Tibial nerve (tissue), 4 donors: ENCODE measurements at regions not wholly inside any gene's neighbourhood (a gene's known extent, or its start where the extent isn't known, plus 50 kb on each side); places are given as distances from the start of the nearest gene placed in this dataset.

Experiments used
- EP300 ChIP-seq, 2 donors: sonication (generic); formaldehyde crosslinking; IDR thresholded peaks; one replicate each; pipeline ENCODE4 v1.6.1; 2017; ENCODE audit warnings: antibody characterized with exemption in 2 of 2, mild to moderate bottlenecking in 1 of 2
- TF ChIP-seq, protein P1 (sequence below), 5 experiments: fragments of 200-600 bp in 3 of 5; fragments of 450-650 bp in 2 of 5; sonication (generic) in 3 of 5; IDR thresholded peaks; one replicate each; pipeline ENCODE4 v1.5.1; 2016 to 2019; ENCODE audit warnings: antibody characterized with exemption in 5 of 5, mild to moderate bottlenecking in 3 of 5, moderate library complexity in 2 of 5

DNA sequence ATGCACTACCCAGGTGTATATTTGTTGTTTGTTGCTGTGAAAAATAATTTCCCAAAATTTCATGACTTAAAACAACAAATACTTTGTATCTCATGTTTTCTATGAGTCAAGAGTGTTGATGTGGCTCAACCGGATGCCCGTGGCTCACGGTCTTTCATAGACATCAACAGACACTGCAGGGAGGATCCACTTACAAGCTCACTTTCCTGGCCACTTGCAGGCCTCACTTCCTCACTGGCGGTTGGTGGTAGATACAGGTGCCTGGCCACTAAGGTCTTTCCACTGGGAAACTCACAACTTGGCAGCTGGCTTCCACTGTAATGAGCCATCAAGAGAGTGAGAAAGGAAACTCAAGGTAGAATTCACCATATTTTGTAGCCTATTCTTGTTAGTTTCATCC, 662.9 kb downstream of the IRS1 start:
- no peak for TF ChIP-seq EP300 (IDR thresholded peaks at IDR 0.05)
- TF ChIP-seq, protein P1, sequence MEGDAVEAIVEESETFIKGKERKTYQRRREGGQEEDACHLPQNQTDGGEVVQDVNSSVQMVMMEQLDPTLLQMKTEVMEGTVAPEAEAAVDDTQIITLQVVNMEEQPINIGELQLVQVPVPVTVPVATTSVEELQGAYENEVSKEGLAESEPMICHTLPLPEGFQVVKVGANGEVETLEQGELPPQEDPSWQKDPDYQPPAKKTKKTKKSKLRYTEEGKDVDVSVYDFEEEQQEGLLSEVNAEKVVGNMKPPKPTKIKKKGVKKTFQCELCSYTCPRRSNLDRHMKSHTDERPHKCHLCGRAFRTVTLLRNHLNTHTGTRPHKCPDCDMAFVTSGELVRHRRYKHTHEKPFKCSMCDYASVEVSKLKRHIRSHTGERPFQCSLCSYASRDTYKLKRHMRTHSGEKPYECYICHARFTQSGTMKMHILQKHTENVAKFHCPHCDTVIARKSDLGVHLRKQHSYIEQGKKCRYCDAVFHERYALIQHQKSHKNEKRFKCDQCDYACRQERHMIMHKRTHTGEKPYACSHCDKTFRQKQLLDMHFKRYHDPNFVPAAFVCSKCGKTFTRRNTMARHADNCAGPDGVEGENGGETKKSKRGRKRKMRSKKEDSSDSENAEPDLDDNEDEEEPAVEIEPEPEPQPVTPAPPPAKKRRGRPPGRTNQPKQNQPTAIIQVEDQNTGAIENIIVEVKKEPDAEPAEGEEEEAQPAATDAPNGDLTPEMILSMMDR (IDR thresholded peaks at IDR 0.05) = no peak
